Brain microvascular endothelial cell (primary cell): ENCODE measurements at regions not wholly inside any gene's neighbourhood (a gene's known extent, or its start where the extent isn't known, plus 50 kb on each side); places are given as distances from the start of the nearest gene placed in this dataset.

ENCODE experiments used
- DNase-seq: peaks from one replicate; pipeline ENCODE4 v3.0.0-alpha.2; 2020
- H3K27ac ChIP-seq: fragments of 250-450 bp; sonication (Bioruptor Pico); 2 replicates; pipeline ENCODE4 v1.5.1; 2020; ENCODE audit warnings: mild to moderate bottlenecking, moderate library complexity
- H3K27me3 ChIP-seq: fragments of 250-450 bp; sonication (Bioruptor Pico); replicated peaks from 2 replicates; pipeline ENCODE4 v1.5.1; 2020; ENCODE audit warnings: mild to moderate bottlenecking
- H3K36me3 ChIP-seq: fragments of 250-450 bp; sonication (Bioruptor Pico); replicated peaks from 2 replicates; pipeline ENCODE4 v1.5.1; 2020; ENCODE audit warnings: mild to moderate bottlenecking
- H3K4me3 ChIP-seq: 2 replicates; pipeline ENCODE4 v1.5.1; 2011; ENCODE audit warnings: low read depth, mild to moderate bottlenecking, control low read depth, low read length, moderate library complexity
- CTCF ChIP-seq: IDR thresholded peaks from 2 replicates; pipeline ENCODE4 v1.5.1; 2011; ENCODE audit warnings: low read depth, mild to moderate bottlenecking, moderate library complexity, low read length, control low read depth, inconsistent platforms; ENCODE audit errors: missing control alignments
- in situ Hi-C: cut with HindIII; loops from 2 replicates; pipeline ENCODE4 v1.10.0; 2017; ENCODE audit warnings: low sequenced_read_pairs, low pct_ligation_motif_present

- DNase-seq: no peak
- TF ChIP-seq CTCF: no peak
- Histone ChIP-seq H3K27me3 (no peaks in the 10 kb centered on the region), H3K36me3 (no peaks in the 10 kb centered on the region), H3K4me3 (no peak overlapping the region), H3K27ac (no peak overlapping the region)
- in situ Hi-C loops: no loop called here
Observed at GRCh38 chr6:139580592-139581484, 206.4 kb upstream of the CITED2 start.

- peak overlapping the region; percentile 85 for H3K27ac ChIP-seq
- peak; percentile 86 for DNase-seq
Observed at GRCh38 chr6:139577763-139578604, 203.5 kb upstream of the CITED2 start.

GRCh38 chr6:139577124-139577762, 202.8 kb upstream of the CITED2 start:
- no peak for TF ChIP-seq CTCF
- in situ Hi-C loops: no loop called here
- H3K36me3 ChIP-seq: no peaks in the 10 kb centered on the region
- DNase-seq: no peak
- no peak overlapping the region for H3K4me3 ChIP-seq
- peak overlapping the region; percentile 85 for H3K27ac ChIP-seq
- no peaks in the 10 kb centered on the region for H3K27me3 ChIP-seq

More at GRCh38 chr6:139577763-139578604, 203.5 kb upstream of the CITED2 start:
- no peak for TF ChIP-seq CTCF
- H3K36me3 ChIP-seq: no peaks in the 10 kb centered on the region
- in situ Hi-C loops: no loop called here
- H3K4me3 ChIP-seq: no peak overlapping the region
- H3K27me3 ChIP-seq: no peaks in the 10 kb centered on the region

- Histone ChIP-seq H3K27me3 (no peaks in the 10 kb centered on the region), H3K36me3 (no peaks in the 10 kb centered on the region), H3K4me3 (no peak overlapping the region), H3K27ac (no peak overlapping the region)
- in situ Hi-C loops: no loop called here
- no peak for TF ChIP-seq CTCF
- DNase-seq: no peak
Observed at GRCh38 chr6:139572001-139572400, 197.6 kb upstream of the CITED2 start.

- no peak for DNase-seq
- Histone ChIP-seq H3K4me3 (no peak overlapping the region), H3K27ac (peak overlapping the region; percentile 91), H3K36me3 (no peaks in the 10 kb centered on the region), H3K27me3 (no peaks in the 10 kb centered on the region)
- in situ Hi-C loops: no loop called here
- TF ChIP-seq CTCF: no peak
Observed at GRCh38 chr6:139570166-139570565, 195.7 kb upstream of the CITED2 start.
